ENCODE measurements at regions not wholly inside any gene's neighbourhood (a gene's known extent, or its start where the extent isn't known, plus 50 kb on each side); places are given as distances from the start of the nearest gene placed in this dataset.
"Not testable (repeated sequence)": the region's sequence is repeated elsewhere in the genome, so short reads cannot be mapped to it uniquely, and the experiment has no call there.

DNA sequence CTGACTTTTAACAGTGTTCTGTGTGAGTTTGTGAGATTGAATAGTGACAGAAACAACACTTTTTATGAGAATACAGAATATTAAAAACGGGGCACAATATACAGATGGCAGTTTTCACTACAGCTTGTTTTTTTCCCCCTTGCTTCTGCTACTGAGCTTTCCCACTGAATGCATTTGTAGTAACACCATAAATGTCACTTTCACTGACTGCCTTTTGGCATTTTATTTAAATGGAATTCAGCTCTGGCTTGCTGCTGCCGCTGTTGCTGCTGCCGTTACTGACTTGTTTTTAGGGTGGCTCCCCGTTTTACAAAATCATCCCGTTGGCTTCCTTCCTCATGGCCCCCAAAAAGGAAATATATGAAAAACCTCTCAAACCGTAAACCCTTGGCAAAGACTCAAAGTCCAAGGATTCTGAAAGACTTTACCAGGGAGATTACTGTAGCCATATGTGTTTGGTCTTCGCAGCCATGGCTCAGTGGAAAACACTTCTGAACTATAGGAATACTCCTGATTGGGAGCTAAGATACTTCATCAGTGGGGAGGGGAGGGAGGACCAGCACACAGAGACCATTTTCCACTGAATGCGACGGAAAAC is 151.0 kb downstream of the NUF2 start:
- Histone ChIP-seq H4K20me1 (ENCODE audit: insufficient read depth) (no peaks in the 10 kb centered on the region), H3K4me2 (ENCODE audit: low read length) (peak overlapping the region; percentile 4), H3K79me2 (replicated peaks; ENCODE audit: insufficient read depth, low read length) (no peaks in the 10 kb centered on the region), H3K9me3 (ENCODE audit: low read length) (no peaks in the 10 kb centered on the region), H3K36me3 (ENCODE audit: insufficient read depth, low read length) (no peaks in the 10 kb centered on the region), H3K4me3 (ENCODE audit: low read length) (peak overlapping the region; percentile 36), H3F3A (ENCODE audit: insufficient read depth, low read length, poor library complexity, severe bottlenecking) (no peaks in the 10 kb centered on the region), H3K27ac (ENCODE audit: low read length) (peak overlapping the region; percentile 63), H3K9me2 (ENCODE audit: insufficient read depth, low read length) (no peaks in the 10 kb centered on the region), H3K27me3 (ENCODE audit: insufficient read depth, low read depth, low read length) (no peaks in the 10 kb centered on the region), H3K9ac (ENCODE audit: low read length) (no peak overlapping the region), H2AFZ (ENCODE audit: low read depth, low read length) (no peak overlapping the region)
- TF ChIP-seq MXI1 (conservative IDR thresholded peaks at IDR 0.05; ENCODE audit: poor library complexity, severe bottlenecking) (no peak), TAF1 (IDR thresholded peaks at IDR 0.05; ENCODE audit: low read depth) (no peak), POLR2AphosphoS5 (IDR thresholded peaks at IDR 0.05) (no peak), EZH2 (IDR thresholded peaks at IDR 0.05; ENCODE audit: borderline replicate concordance, insufficient read depth, low read length, poor library complexity, severe bottlenecking) (no peak), CTCF (IDR thresholded peaks at IDR 0.05; ENCODE audit: poor library complexity, severe bottlenecking) (no peak)

DNA sequence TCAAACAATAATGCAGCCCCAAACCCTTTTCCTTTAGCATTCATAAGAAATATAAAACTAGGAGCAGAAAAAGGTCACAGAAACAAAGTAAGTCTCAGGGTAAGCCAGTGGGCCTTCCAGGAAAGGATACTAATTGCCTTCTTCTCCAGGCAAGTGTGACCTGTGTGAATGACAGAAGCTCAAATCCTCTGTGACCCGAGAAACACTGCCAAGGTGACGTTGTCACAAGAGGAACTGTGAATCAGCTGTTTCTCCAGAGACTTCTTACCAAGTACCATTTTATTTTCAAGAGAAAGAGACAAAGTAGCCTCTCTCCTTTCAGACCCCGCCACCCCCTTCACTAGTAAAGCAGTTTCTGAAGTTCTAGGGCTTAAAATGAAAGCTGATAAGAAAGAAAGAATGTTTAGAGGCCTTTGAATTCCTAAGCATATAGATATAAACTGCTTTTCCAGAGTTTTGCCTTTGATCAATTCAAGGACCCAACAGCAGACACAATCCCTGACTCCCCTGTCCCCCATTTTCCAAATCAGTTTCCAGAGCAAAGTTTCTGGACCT is 155.6 kb downstream of the NUF2 start:
- H3K79me2 ChIP-seq (replicated peaks; ENCODE audit: insufficient read depth, low read length): no peaks in the 10 kb centered on the region
- TF ChIP-seq TAF1 (IDR thresholded peaks at IDR 0.05; ENCODE audit: low read depth): no peak
- H3K4me2 ChIP-seq (ENCODE audit: low read length): no peak overlapping the region
- H3K27ac ChIP-seq (ENCODE audit: low read length): no peak overlapping the region
- H2AFZ ChIP-seq (ENCODE audit: low read depth, low read length): no peak overlapping the region
- H3K4me3 ChIP-seq (ENCODE audit: low read length): no peak overlapping the region
- no peaks in the 10 kb centered on the region for H3K9me3 ChIP-seq (ENCODE audit: low read length)
- H3F3A ChIP-seq (ENCODE audit: insufficient read depth, low read length, poor library complexity, severe bottlenecking): no peaks in the 10 kb centered on the region
- H3K9me2 ChIP-seq (ENCODE audit: insufficient read depth, low read length): no peaks in the 10 kb centered on the region
- H4K20me1 ChIP-seq (ENCODE audit: insufficient read depth): no peaks in the 10 kb centered on the region
- no peaks in the 10 kb centered on the region for H3K36me3 ChIP-seq (ENCODE audit: insufficient read depth, low read length)
- H3K27me3 ChIP-seq (ENCODE audit: insufficient read depth, low read depth, low read length): no peaks in the 10 kb centered on the region
- H3K9ac ChIP-seq (ENCODE audit: low read length): no peak overlapping the region

DNA sequence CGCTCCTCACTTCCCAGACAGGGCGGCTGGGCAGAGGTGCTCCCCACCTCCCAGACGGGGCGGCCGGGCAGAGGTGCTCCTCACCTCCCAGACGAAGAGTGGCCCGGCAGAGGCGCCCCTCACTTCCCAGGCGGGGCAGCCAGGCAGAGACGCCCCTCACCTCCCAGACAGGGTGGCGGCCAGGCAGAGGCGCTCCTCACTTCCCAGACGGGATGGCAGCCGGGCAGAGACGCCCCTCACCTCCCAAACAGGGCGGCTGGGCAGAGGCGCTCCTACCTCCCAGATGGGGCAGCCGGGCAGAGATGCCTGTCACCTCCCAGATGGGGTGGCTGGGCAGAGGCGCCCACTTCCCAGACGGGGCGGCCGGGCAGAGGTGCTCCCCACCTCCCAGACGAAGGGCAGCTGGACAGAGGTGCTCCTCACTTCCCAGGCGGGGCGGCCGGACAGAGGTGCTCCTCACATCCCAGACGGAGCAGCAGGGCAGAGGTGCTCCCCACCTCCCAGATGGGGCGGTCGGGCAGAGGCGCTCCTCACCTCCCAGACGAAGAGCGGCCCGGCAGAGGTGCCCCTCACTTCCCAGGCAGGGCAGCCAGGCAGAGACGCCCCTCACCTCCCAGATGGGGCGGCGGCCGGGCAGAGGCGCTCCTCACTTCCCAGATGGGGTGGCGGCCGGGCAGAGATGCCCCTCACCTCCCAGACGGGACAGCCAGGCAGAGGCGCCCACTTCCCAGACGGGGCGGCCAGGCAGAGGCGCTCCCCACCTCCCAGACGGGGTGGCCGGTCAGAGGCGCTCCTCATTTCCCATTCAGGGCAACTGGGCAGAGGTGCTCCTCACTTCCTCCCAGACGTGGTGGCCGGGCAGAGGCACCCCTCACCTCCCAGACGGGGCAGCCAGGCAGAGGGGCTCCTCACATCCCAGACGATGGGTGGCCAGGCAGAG is 176.9 kb downstream of the NUF2 start:
- not testable (repeated sequence) for H3F3A ChIP-seq (ENCODE audit: insufficient read depth, low read length, poor library complexity, severe bottlenecking); H3K27ac ChIP-seq (ENCODE audit: low read length); H4K20me1 ChIP-seq (ENCODE audit: insufficient read depth); H3K79me2 ChIP-seq (replicated peaks; ENCODE audit: insufficient read depth, low read length); H3K9me2 ChIP-seq (ENCODE audit: insufficient read depth, low read length); H3K9me3 ChIP-seq (ENCODE audit: low read length); H3K4me3 ChIP-seq (ENCODE audit: low read length); H3K27me3 ChIP-seq (ENCODE audit: insufficient read depth, low read depth, low read length); H3K9ac ChIP-seq (ENCODE audit: low read length); H3K4me2 ChIP-seq (ENCODE audit: low read length); H2AFZ ChIP-seq (ENCODE audit: low read depth, low read length); H3K36me3 ChIP-seq (ENCODE audit: insufficient read depth, low read length)

Data from neural cell (in vitro differentiated cells).